ENCODE measurements at regions not wholly inside any gene's neighbourhood (a gene's known extent, or its start where the extent isn't known, plus 50 kb on each side); places are given as distances from the start of the nearest gene placed in this dataset.

- H3K27ac ChIP-seq (ENCODE audit: low read depth, low read length), result no peak overlapping the region
- 72 to 84% (median 77%) methylated on average over 8 of the region's 8 CpGs for whole genome bisulfite sequencing, 3 donors
Measured at GRCh38 chr21:35265170-35265877, 216.2 kb upstream of the RUNX1 start.

- whole genome bisulfite sequencing, 3 donors, result 35 to 77% (median 74%) methylated on average over 2 of the region's 2 CpGs
- H3K27ac ChIP-seq (ENCODE audit: low read depth, low read length), result no peak overlapping the region
Measured at GRCh38 chr21:35259457-35259856, 210.4 kb upstream of the RUNX1 start.

- 85 to 93% (median 93%) methylated on average over 6 of the region's 6 CpGs for WGBS, 3 donors
- H3K27ac ChIP-seq (ENCODE audit: low read depth, low read length), result no peak overlapping the region
Measured at GRCh38 chr21:35258521-35258920, 209.4 kb upstream of the RUNX1 start.

- WGBS, 3 donors, result 25 to 46% (median 40%) methylated on average over 2 of the region's 2 CpGs
- H3K27ac ChIP-seq (ENCODE audit: low read depth, low read length), result no peak overlapping the region
Measured at GRCh38 chr21:35257413-35257812, 208.3 kb upstream of the RUNX1 start.

- WGBS, 3 donors, result 9 to 39% (median 39%) methylated on average over 10 of the region's 10 CpGs
- H3K27ac ChIP-seq (ENCODE audit: low read depth, low read length), result no peak overlapping the region
Measured at GRCh38 chr21:35256468-35256988, 207.4 kb upstream of the RUNX1 start.

- no peak overlapping the region for H3K27ac ChIP-seq (ENCODE audit: low read depth, low read length)
- 65 to 74% (median 70%) methylated on average over 2 of the region's 2 CpGs for WGBS, 3 donors
Measured at GRCh38 chr21:35254765-35255138, 205.7 kb upstream of the RUNX1 start.

GRCh38 chr21:35254006-35254764 is 205.1 kb upstream of the RUNX1 start:
- WGBS, 3 donors, result 64 to 74% (median 65%) methylated on average over 12 of the region's 12 CpGs
- no peak overlapping the region for H3K27ac ChIP-seq (ENCODE audit: low read depth, low read length)

GRCh38 chr21:35252831-35253230 is 203.7 kb upstream of the RUNX1 start:
- 80 to 94% (median 88%) methylated on average over 2 of the region's 2 CpGs for WGBS, 3 donors
- H3K27ac ChIP-seq (ENCODE audit: low read depth, low read length), result no peak overlapping the region

- whole genome bisulfite sequencing, 3 donors, result 56 to 87% (median 56%) methylated on average over 1 of the region's 1 CpG
- H3K27ac ChIP-seq (ENCODE audit: low read depth, low read length), result no peak overlapping the region
Measured at GRCh38 chr21:35249636-35250035, 200.5 kb upstream of the RUNX1 start.

- WGBS, 3 donors, result 40 to 68% (median 57%) methylated on average over 1 of the region's 1 CpG
- no peak overlapping the region for H3K27ac ChIP-seq (ENCODE audit: low read depth, low read length)
Measured at GRCh38 chr21:35245879-35246278, 196.8 kb upstream of the RUNX1 start.

GRCh38 chr21:35244514-35244913 is 195.4 kb upstream of the RUNX1 start:
- 36 to 49% (median 48%) methylated on average over 4 of the region's 4 CpGs for WGBS, 3 donors
- H3K27ac ChIP-seq (ENCODE audit: low read depth, low read length), result no peak overlapping the region

GRCh38 chr21:35243171-35243570 is 194.1 kb upstream of the RUNX1 start:
- 87 to 92% (median 91%) methylated on average over 4 of the region's 4 CpGs for WGBS, 3 donors
- H3K27ac ChIP-seq (ENCODE audit: low read depth, low read length), result no peak overlapping the region

GRCh38 chr21:35239811-35240219 is 190.7 kb upstream of the RUNX1 start:
- WGBS, 3 donors, result 40 to 51% (median 47%) methylated on average over 9 of the region's 9 CpGs
- no peak overlapping the region for H3K27ac ChIP-seq (ENCODE audit: low read depth, low read length)

- 69 to 88% (median 80%) methylated on average over 2 of the region's 2 CpGs for WGBS, 3 donors
- H3K27ac ChIP-seq (ENCODE audit: low read depth, low read length), result no peak overlapping the region
Measured at GRCh38 chr21:35238119-35238518, 189.0 kb upstream of the RUNX1 start.

- H3K27ac ChIP-seq (ENCODE audit: low read depth, low read length), result no peak overlapping the region
- 64 to 78% (median 66%) methylated on average over 2 of the region's 2 CpGs for WGBS, 3 donors
Measured at GRCh38 chr21:35237287-35237686, 188.2 kb upstream of the RUNX1 start.

- 76 to 96% (median 83%) methylated on average over 1 of the region's 1 CpG for WGBS, 3 donors
Measured at GRCh38 chr21:35236090-35236489, 187.0 kb upstream of the RUNX1 start.

GRCh38 chr21:35234725-35235124 is 185.6 kb upstream of the RUNX1 start:
- no peak overlapping the region for H3K27ac ChIP-seq (ENCODE audit: low read depth, low read length)
- WGBS, 3 donors, result 54 to 75% (median 62%) methylated on average over 5 of the region's 5 CpGs

More at GRCh38 chr21:35236090-35236489, 187.0 kb upstream of the RUNX1 start:
- no peak overlapping the region for H3K27ac ChIP-seq (ENCODE audit: low read depth, low read length)

- 83 to 88% (median 84%) methylated on average over 3 of the region's 3 CpGs for WGBS, 3 donors
- H3K27ac ChIP-seq (ENCODE audit: low read depth, low read length), result no peak overlapping the region
Measured at GRCh38 chr21:35233756-35234155, 184.7 kb upstream of the RUNX1 start.

GRCh38 chr21:35232545-35233176 is 183.6 kb upstream of the RUNX1 start:
- H3K27ac ChIP-seq (ENCODE audit: low read depth, low read length), result no peak overlapping the region
- 45 to 70% (median 69%) methylated on average over 11 of the region's 11 CpGs for WGBS, 3 donors
